HG03097 (cell line): ENCODE measurements at regions not wholly inside any gene's neighbourhood (a gene's known extent, or its start where the extent isn't known, plus 50 kb on each side); places are given as distances from the start of the nearest gene placed in this dataset.
"Not testable (repeated sequence)": the region's sequence is repeated elsewhere in the genome, so short reads cannot be mapped to it uniquely, and the experiment has no call there.

ENCODE experiments used
- ATAC-seq: cut with Tn5 transposase; IDR thresholded peaks from one replicate; pipeline ENCODE4 v1.9.1; 2021; ENCODE audit not compliant: unreplicated experiment, low FRiP score

DNA sequence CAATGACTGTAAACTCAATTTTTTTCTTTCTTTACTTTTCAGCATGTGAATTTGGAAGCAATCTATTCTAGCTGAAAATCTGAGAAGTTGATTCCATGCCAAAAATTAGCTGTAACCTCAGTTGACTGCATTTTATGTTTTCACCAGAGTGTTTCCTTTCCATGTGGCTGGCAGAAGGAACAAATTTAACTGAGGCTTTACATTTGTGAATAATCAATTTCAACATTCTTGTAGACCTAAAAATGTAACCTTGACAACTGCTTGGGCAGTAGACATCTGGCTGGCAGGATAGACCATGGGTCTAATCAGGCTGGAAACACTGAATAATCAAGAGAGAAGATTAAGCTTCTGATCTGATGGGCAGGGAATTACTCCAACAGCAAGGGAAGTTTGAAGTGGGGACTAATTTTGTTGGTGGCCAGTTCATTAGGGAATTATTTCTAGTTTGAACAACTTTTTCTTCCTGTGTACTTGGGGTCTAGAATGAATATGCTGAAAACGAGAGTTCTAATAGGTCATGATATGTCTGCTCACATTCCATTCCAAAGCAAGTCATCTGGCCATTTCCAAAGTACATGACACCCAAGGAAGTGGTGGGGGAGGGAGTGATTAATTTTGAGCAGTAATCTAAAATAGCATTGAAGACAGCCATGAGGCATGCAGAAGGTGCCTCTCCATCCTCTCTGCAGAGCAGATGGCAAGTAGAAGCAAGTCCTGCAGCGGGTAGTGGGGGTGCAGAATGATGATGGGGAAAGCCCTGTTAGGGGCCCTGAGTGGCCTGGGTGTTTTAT, 68.2 kb downstream of the ATP23 start:
- ATAC-seq, result no peak

DNA sequence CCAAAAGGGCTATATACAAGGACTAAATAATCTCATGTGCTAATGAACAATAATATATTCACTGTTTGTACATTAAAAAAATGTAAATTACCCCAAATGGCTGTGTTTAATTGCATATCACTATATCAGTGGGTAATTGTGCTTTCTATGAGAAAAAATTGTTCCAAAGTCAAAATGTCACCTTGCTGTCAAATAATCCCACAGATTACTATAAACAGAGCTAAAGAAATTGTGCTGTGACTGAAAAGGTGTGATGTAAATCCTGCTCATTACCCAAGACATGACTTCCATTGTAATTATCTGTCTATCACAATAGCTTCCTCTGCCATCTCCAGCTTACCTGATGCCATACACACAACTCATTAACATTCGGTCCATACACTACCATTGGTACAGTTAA, 70.3 kb downstream of the ATP23 start:
- ATAC-seq, result no peak

DNA sequence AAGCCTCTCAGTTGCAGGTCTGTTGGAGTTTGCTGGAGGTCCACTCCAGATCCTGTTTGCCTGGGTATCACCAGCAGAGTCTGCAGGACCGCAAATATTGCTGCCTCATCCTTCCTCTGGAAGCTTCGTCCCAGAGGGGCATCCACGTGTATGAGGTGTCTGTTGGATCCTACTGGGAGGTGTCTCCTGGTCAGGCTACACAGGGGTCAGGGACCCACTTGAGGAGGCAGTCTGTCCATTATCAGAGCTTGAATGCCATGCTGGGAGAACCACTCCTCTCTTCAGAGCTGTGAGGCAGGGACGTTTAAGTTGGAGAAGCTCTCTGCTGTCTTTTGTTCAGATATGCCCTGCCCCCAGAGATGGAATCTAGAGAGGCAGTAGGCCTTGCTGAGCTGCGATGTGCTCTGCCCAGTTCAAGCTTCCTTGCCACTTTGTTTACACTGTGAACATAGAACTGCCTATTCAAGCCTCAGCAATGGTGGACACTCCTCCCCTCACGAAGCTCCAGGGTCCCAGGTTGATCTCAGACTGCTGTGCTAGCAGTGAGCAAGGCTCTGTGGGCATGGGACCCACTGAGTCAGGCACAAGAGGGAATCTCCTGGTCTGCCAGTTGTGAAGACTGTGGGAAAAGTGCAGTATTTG, 81.1 kb downstream of the ATP23 start:
- ATAC-seq, result not testable (repeated sequence)

DNA sequence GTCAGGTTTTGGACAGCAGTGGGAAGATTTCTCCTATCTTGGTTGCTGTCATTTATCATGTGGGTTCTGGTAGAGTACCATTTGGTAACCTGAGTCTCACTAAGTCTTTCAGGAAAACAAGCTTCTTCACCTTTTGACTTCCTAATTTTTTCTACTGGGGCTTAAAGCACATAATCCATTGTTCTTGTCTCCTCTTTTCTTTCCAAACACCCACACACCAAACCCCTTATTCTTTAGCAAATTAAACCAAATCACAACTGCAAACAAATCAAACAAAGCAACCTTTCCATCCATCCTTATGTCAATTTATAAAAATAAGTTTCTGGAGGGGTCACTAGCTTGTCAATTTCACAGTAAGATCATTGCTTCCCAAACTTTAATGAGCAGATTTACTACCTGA, 84.1 kb downstream of the ATP23 start:
- ATAC-seq, result no peak

DNA sequence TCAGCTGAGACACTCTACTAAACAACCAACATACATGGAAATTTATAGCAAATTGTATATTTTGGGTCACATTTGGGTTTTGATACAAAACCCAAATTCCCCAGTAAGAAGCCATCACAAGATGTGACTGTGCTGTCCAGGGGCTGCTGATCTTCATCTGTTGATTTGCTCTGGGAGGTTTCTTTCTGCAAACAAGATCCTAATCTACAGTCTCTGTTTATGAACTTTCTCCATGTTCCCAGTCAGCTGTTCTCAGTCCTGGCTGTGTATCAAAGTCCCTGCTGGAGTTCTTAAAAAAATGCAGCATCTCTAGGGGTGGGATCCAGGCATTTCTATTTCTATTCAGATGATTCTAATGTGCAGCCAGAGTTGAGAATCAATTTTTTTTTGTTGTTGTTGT, 85.1 kb downstream of the ATP23 start:
- ATAC-seq, result no peak

DNA sequence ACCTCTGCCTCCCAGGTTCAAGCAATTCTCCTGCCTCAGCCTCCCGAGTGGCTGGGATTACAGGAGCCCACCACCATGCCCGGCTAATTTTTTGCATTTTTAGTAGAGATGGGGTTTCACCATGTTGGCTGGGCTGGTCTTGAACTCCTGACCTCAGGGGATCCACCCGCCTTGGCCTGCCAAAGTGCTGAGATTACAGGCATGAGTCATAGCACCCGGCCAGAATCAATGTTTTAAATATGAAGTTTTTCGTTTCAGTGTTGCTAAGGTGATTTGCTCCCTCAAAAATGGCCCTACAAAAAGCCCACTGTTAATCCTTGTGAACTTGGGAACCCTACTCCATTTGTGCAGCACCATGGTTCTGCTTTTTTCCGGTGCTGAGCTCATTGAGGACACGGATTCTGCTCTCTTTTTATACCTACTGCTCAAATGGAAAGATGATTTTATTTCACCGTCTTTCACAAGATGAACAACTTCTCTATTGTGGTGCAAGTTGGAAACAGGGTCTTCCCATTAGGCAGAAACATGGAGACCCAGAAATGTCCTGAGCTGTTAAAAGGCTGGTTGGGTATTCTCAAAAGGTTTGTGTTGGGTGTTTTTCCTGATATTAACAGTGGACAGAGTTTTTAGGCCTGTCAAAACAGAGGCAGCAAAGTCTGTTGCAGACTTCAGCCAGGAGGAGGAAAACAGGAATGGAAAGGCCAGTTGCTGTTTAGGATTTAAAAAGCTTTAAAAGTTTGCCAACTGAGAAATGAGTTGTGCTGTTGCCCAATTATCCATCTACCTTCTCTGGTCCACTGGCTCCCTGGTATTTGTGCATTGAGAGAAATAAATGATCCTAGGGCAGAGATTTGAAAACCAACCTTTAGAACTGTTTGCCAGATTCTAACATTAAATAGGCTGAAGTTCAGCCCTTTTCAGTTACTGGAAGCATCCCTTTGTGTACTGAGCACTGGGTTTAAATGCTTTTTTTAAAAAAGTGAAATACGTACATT, 85.8 kb downstream of the ATP23 start:
- ATAC-seq, result no peak

DNA sequence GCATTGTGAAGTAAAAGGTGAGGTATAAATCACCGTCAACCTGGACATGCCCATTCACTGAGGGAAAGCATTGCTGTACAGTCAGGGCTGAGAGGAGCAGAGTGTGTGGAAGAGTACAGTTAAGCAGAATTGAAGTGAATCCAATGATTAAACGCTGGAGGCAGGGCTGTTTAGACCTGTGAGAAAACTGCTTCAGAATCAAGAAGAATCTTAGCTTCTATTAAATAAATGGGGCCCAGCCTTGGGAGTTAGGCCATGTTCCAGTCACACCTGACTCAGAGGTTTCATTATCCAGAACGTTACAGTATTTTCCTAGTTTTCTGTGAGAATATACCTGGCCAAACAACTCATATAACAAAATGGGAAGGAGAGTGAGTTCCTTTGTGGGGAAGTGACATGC, 86.9 kb downstream of the ATP23 start:
- ATAC-seq, result no peak

DNA sequence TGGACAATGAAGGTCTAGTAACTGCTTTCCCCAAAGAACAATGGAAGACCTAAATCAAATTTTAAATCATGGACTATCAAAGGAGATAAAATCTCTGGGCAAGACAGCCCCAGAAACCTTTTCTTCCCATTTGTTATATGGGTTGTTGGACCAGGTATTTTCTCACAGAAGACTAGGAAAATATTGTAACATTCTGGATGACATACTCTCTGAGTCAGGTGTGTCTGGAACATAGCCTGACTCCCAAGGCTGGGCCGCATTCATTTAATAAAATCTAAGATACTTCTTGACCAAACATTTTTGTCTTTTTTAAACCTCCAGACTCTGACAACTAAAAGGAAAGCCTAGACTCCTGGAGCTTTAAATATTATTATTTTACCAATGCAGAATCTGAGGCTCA, 87.9 kb downstream of the ATP23 start:
- no peak for ATAC-seq

DNA sequence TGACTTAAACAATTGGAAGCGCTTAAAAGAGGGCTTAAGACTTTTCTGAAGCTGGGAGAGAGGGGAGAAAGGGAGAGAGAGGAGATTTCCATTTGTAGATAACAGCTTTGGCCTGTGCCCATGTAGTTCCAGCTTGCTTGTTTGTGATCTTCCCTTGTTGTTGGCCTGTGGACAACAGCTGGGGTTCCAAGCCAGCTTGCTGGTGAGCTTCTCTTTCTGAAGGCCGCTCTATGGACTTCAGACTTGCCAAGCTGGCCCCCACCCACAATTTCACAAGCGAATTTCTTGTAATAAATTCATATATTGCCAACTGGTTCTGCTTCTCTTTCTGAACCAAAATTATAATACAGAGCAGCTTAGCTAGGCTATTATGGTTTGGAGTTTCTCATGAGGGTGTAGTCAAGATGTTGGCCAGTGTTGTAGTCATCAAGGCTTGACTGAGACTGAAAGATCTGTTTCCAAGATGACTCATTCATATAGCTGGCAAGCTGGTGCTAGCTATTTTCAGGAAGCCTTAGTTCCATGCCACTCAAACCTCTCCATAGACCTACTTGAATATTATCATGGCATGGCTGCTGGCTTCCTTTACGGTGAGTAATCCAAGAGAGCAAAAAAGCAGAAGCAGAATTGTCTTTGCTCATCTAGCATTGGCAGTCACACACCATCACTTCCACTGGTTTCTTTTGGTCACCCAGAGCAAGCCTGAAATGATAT, 89.4 kb downstream of the ATP23 start:
- no peak for ATAC-seq

DNA sequence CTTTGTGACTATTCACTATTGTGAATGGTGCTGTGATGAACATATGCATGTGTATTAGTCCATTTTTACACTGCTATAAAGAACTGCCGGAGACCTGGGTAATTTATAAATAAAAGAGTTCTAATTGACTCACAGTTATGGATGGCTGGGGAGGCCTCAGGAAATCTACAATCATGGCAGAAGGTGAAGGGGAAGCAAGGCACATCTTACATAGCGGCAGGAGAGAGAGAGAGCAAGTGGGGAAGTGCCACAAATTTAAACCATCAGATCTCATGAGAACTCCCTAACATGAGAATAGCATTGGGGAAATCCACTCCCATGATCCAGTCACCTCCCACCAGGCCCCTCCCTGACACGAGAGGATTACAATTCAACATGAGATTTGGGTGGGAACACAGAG, 90.8 kb downstream of the ATP23 start:
- no peak for ATAC-seq

DNA sequence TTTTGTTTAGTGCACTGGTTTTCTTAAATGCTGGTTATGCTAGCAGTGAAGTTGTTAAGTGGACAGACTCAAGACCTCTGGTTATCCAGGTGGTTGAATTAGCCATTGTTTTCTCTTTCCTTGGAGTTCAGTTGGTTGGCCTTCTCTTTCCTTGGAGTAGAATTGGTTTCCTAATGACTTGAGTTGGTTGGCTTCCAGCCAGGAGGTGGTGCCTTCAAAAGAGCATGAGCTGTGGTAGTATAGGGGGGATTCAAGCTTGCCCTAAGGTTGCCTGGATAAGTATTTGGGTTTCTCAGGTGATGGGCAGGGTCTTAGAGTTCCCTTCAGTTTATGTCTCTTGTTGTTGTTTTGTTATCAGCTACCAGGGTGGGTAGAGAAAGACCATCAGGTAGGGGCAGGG, 92.5 kb downstream of the ATP23 start:
- no peak for ATAC-seq

DNA sequence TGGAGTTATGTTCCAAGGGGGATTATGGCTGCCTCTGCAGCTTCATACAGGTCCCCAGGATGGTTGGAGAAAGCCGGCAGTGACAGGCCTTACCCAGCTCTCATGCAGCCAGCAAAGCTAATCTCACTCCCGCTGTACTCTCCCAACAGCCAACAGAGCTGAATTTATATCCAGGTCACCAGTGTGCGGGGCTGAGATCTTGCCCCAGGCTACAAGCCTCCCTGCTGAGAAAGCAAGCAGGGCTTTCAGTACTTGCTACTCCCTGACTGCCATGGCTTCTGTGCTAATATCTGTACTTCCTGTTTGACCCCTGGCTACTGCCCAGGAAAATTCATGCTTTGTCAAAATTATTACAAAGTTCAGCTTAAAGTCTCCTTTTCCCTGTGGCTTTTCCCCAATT, 92.9 kb downstream of the ATP23 start:
- no peak for ATAC-seq

DNA sequence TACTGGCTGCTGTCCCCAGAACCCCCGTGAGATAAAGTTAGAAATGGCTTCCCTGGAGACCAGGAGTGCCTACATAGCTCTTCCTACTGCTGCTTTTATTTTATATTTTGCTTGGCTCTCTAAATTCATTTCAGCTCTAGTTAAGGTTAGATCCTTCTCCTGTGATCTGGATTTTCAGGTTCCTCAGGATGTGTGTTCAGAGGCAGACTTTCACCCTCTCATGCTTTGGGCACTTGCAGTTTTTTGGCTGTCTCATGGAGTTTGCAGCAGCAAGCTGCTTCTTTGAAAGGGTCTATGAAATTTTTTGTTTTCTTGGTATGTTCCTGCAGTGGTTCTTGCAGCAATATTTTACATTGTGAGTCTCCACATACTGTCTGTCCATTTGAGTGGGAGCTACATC, 93.3 kb downstream of the ATP23 start:
- no peak for ATAC-seq

DNA sequence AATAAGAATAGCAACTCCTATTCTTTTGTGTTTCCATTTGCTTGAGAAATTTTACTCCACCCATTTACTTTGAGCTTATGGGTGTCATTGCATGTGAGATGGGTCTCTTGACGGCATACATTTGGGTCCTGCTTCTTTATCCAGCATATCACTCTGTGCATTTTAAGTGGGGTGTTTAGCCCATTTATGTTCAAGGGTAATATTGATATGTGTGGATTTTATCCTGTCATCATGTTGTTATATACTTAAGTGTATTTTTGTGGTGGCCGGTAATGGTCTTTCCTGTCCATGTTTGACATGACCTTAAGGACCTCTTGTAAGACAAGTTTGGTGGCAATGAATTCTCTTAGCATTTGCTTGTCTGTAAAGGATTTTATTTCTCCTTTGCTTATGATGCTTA, 100.1 kb downstream of the ATP23 start:
- no peak for ATAC-seq

DNA sequence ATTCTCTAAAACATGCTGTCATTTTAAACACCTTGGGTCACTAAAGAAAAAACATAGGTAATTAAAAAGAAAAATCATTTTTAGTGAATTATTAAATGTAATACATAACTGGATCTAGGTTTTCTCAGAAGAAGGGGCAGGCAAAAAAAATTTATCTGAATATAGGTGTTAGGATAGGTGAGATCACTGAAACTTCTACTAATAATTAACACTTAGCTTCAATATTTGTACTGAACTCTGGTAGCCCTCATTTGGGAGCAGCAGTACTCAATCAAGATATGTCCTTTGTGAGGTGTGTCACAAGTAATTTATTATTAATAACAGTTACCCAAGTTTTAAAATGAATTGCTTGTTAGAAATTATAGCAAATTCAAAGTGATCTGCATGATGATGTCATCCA, 103.6 kb downstream of the ATP23 start:
- no peak for ATAC-seq

DNA sequence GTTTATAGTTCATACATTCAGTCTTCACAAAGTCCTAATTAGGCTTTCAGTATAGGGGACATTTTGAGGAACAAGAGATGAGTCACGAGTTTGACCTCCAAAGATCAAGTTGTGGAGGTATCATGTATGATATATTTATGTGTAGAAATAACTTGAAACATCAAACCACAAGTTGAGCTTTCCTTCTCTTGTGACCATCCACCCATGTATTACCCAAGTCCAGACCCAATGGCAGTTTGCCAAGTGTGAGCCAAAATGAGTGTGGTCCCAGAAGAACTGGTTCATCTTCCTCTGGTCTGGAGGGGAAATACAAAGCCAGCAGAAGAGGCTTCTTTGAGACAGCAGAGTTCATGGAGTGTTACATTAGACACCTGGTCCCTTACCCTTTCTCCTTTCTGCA, 104.9 kb downstream of the ATP23 start:
- no peak for ATAC-seq

DNA sequence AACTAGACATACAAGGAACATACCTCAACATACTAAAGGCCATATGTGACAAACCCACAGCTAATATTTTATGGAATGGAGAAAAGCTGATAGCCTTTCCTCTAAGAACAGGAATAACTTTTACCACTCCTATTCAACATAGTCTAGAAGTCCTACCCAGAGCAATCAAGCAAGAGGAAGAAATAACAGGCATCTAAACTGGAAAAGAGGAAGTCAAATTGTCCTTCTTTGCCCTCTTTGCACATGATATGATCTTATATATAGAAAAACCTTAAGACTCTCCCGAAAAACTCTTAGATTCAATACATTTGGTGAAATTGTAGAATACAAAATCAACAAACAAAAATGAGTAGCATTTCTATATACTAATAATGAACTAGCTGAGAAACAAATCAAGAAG, 110.0 kb downstream of the ATP23 start:
- ATAC-seq, result no peak

DNA sequence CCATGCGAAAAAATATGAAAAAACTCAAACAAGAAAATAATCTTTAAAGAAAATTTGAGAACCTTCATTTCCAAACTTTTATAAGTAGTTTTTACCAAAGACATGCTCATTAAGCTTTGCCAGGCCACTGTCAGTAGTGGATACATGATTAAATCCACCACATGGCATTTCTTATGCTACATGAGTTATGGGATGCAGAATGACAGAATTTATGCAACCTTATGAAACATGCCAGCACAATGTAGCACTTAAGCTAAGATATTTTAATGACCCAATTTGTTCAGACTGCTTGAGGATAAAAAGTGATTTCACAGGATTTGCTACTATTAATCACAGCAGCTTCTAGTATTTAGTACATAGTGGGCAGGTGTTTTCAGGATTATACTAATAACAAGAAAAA, 123.3 kb downstream of the ATP23 start:
- ATAC-seq, result no peak

DNA sequence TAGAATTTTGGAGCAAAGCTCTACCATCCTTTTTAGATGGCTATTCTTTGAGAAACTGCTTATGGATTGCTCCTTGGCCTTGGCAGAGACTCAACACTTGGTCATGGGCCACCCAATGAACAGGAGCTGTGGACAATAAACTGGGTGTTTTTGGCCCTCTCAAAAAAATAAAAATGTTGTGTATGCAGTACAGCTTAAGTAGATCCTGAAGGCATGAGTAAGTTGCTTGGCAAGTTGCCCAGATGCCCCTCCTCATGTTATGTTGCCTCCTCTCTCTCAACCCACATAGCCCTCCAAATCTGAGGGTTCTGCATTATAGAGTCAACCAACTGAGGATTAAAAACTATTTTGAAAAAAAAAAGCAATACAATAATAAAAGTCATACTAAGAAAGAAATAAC, 124.9 kb downstream of the ATP23 start:
- no peak for ATAC-seq

DNA sequence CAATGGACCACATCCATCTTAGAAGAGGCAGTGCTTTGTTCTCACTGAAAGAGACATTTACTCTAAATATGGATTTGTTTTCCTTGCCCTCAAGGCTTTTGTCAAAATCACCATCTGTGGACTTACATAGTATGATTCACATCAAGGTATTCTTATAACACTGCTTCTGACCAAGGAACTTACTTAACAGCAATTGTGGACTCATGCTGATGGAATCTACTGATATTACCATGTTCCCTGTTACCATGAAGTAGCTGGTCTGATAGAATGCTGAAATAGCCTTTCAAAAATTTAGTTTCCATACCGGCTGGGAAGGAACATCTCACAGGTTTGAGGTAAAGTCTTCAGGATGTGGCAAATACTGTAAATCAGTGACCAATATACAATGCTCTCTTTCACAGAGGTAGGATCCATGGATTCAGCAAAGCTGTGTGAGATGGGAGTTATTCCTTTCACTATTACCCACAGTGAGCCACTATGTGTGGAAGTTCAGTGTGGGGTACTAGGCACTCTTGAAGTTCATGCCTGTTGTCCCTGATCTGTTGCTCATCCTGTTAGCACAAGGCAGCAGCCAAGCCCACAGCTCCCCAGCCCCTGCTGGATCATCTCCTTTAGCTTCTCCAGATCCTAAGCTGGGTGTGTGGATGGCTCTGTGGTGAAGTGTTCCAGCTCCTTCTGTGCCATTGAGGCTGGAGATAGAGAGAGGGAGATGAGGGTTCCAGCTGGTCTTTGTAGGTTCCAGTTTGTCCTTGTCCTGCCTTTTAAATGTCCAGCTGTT, 126.4 kb downstream of the ATP23 start:
- no peak for ATAC-seq
